Inferior parietal cortex (tissue), 1 donor: ENCODE measurements at regions not wholly inside any gene's neighbourhood (a gene's known extent, or its start where the extent isn't known, plus 50 kb on each side); places are given as distances from the start of the nearest gene placed in this dataset.

ENCODE experiments used
- DNase-seq: peaks from one replicate; pipeline ENCODE4 v3.0.0-alpha.2; 2016; ENCODE audit errors: extremely low spot score

DNA sequence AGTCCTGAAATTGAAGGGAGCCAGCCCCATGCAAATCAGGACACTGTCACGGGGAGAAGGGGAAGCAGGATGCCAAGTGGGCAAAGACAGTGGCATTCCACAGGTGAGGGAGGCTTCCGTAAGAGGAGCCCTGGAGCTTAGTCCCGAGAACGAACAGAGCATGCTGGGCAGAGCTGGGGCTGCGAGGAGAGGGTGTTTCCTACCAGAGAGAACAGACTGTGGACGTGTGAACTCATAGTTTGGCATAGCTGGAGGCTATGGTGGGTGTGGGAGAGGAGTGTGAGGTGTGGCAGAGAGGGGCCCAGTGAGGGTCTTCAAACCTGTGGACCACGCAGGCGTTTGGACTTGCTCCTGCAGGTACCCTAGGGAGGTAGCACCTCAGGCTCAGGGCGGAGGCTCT, 102.8 kb upstream of the SMIM23 start:
- no peak for DNase-seq

DNA sequence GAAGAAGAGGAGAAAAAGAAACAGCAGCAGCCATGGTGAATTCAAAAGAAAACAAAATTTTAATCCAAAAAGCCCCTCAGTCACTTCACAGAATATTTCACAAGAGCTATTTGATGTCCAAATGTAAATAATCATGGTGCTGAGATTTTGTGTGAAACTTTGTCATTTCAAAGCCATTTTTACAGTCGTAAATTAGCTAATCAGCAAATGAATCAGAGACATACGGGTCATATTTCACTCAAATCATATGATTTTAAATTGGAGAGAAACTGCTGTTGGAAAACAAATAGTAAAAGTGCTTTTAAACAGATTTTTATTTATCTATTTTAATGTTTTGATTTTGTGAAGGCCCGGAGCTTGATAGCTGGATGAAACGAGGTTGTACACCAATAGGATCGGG, 101.4 kb upstream of the SMIM23 start:
- no peak for DNase-seq

DNA sequence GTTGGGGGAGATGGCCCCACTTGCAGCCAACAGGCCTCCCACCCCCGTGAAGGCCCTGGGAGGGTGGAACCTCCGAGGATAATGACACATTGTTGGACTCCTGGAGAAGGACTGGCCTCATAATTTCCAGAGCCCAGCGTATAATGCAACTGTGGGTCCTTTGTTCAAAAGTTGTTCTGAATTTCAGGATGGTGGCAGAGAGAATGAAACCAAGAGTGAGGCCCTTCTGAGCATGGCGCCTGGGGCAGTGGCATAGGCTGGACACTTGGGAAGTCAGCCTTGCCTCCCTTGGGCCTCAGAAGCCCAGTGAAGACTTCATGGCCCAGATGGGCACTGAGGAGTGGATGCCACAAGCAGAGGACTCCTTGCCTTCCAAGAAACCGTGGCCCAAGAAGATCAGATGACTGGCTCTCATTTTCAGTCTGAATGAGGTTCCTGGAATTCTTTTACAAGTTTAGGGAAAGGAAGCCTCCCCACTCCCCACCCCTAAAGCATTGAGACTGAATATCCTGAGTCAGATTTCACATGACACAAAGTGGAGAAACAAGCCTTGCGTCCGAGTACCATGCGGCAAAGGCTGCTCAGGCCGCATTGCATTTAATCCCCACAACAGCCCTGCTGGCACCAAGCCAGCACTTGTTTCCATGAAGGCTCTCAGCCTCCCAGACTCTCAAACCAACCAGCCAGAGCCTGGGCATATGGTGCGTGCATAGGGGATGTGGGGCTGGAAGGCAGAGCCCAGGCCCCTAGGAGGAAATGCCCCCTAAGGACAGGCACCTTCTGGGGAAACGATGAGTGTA, 96.7 kb upstream of the SMIM23 start:
- no peak for DNase-seq

DNA sequence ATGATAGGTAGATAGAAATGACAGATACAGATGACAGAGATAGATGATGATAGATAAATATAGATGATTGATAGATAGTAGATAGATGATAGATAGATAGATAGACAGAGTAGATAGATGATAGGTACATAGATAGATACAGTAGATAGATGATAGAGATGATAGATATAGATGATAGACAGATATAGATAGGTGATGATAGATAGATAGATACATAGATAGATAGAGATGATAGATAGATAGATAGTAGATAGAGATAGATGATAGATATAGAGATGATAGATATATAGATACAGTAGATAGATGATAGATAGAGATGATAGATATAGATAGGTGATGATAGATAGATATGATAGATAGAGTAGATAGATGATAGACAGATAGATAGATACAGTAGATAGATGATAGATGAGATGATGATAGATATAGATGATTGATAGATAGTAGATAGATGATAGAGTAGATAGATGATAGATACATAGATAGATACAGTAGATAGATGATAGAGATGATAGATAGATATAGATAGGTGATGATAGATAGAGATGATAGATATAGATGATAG, 95.7 kb upstream of the SMIM23 start:
- no peak for DNase-seq

DNA sequence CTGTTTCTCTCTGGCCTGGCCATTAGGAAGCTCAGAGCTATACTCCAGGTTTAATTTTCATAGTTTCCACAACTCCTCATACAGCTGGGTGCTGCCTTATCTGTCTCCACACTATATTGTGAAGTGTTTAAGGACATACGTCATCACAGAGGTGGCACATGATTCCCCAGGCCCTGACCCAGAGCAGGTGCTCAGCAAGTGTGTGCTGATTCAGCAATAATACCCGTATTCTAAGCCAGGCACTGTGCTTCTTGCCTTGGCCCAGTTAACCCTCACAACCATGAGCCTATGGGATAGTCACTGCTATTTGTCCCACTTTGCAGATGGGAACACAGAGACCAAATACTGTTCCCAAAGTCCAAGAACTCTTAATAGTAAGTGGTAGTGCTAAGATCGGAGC, 93.5 kb upstream of the SMIM23 start:
- no peak for DNase-seq

DNA sequence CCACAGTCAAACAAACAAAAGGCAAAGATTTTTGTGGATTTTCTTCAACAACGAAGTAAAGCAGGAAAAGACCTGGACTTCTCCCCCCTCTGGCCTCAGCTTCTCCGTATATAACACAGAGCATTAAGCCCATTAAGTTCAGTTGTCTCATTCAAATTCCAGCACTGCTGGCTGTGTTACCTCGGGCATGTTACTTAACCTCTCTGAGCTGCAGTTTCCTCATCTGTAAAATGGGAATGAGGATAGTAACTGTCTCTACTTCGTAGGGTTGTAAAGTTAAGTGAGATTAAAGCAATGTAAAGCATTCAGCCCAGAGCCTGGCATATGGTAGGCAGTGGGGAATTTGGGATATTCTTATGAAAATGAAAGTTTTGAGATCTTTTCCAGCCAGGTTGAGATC, 92.7 kb upstream of the SMIM23 start:
- no peak for DNase-seq

DNA sequence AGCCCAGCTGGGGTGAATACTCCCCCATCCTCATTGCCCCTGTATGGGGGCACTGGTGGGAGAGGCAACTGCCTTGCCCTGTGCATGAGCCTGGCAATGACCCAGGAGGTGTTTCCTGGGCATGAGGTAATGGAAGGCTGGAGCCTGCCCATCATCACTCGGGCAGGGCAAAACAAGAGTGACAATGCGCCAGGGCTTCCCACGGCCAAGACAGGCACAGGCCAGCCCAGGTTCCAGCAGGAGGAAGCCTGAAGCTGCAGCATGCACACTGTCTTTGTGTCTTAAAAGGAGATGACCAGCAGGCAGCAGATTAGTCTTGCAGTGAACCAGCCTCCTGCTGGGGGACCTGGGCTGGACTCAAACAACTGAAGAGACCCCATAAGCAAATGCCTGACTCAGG, 92.2 kb upstream of the SMIM23 start:
- no peak for DNase-seq

DNA sequence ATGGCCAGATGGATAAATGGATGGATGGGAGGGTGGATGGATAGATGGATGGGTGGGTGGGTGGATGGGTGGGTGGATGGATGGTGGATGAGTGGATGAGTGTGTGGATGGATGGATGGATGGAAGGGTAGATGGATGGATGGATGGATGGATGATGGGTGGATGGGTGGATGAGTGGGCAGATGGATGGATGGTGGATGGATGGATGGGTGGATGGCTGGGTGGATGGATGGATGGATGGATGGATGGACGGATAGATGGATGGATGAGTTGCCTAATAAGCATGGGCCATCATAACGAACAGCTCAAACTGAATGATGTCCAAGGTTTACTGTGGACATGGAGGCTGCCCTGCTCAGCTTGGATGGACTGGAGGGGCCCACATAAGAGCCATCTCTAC, 89.8 kb upstream of the SMIM23 start:
- DNase-seq, result no peak

DNA sequence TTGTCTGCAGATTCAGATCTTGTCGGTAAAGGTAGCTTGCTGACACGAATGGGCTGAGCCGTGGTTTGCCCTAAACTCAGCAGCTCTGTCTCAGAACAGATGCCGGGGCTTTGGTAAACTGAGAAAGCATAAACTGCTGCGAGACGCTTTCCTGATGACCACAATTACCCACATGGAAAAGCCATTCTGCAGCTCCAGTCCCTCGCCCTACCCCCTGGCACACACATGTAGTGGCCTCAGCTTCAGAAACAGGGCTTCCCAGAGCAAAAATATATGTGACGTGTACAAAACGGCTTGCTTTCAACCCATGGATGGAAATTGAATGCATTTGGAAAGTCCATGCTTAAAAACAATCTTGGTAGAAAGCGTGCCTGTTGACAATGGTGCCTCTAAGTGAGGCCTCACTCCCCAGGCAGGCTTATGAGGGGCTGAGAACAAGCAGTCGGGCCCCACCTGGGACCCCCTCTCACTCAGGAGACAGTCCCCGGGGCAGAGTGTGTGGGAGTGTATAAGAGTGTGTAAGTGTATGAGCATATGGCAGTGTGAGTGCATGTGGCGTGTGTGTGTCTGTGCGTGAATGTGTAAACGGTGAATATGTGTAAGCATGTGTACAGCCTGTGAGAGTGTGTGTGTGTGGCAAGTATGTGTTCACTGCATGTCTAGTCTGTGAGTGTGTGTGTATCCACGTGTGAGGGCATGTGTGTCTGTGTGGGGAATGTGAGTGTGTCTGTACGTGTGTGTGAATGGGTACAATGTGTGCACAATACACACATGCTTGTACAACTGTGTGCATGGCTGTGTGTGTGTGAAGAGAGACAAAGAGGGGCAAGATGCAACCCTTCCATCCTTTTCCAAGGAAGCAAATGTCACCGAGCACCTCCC, 88.2 kb upstream of the SMIM23 start:
- no peak for DNase-seq

DNA sequence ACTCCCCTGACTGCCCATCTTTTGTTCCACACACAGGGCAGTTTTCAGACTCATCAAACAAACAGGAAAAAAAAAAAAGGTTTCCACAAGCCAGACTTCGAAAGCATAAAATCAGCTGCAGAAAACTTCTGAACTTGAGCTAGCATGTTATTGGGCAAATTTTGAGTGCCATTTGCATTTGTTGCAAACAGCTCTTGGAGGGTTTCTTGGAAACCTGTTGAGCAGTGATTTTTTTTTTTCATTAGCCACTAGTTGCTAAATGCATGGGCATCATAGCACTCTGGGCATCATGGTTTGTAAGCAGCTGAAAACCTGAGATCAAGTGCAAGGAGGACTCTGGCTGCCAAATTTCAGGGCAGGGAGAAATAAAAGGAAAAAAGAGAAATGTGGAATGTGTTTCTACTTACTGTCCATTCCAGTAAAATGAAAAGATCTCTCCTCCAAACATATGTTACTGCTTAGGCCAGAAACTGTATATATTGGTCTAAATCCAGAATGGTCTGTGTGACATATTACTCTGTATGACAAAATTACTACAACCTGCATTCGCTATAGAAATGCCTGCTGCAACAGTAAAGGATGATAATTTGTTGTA, 85.2 kb upstream of the SMIM23 start:
- DNase-seq, result no peak

DNA sequence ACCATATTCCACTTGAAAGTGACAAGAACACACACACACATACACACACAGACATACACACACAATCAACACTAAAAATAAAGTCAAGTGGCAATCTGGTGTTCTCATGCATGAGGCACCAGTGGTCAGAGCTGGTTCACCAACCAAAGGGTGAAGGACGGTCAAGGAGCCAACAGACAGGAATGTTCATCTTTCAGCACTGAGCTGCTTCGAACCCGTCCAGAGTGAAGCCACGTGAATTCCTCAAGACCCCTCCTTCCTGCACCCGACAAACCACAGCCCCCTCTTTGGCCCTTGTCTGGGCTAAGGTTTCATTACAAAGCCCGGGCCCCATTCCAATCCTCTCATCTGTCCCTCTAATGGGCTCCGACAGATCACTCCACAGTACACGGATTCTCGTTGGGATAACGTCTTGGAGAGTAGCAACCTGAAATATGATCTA, 84.5 kb upstream of the SMIM23 start:
- no peak for DNase-seq

DNA sequence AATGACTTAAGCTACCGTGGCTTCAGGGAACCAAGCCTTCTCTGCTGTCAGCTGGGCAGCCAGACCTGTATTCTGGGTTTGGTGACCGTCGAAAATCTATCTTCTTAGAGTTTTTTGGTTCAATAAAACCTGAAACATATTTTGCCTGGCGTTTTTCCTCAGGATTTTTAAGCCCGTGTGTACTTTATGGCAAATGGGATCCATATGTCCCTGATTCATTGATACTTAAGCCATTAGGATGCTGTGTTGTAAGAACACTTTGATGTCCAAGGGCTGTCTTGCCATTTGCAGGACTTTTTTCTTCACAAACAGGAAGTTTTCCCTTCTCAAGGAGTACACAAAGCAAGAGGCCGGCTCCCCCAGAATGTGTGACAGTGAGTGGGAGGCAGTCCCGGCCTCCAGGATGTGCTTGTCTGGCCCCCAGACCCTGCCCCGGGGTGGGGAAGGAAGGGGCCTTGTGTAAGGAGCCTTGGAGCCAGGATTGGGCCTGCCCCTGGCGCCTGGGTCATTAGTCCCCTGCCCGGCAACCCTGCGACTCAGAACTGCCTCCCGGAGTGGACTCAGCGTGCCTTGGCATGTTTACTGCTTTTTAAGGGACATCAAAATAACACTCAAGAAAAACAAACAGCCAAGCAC, 83.4 kb upstream of the SMIM23 start:
- DNase-seq, result no peak

DNA sequence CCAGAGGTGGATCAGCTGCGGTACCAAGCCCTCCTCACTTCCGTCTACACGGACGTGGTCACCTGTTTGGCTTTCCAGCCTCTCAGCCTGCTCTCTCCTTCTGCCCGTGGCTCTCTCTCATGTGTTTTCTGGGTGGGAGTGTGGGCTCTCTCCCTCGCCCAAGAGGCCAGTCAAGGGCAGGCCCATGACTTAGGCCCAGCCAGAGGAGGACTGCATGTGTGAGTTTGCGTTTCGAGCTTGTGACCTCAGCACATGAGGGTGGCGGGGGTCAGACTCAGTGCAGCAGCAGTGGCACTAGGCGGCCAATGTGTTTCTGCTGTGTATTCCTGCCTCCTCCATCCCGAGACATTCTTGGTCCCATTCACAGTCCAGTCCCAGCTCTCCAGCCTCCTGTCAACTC, 82.5 kb upstream of the SMIM23 start:
- DNase-seq, result no peak

DNA sequence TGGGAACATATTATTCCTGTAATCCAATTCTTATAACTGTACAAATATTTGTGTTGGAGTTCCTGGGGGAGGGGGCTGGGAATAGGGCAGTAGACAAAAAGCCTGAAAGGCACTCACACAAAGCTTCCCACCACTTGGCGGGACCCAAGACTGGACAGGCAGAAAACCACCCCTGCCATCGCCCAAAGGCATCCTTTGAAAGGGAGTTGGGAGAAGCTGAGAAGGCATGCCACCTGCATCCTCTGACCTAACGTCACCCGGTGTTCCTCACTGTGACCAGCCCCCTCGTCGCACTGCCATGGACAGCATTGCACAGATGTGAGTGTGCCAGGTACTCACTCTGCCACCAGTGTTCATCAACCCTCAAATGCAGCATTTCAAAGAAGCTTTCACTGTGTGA, 80.6 kb upstream of the SMIM23 start:
- no peak for DNase-seq

DNA sequence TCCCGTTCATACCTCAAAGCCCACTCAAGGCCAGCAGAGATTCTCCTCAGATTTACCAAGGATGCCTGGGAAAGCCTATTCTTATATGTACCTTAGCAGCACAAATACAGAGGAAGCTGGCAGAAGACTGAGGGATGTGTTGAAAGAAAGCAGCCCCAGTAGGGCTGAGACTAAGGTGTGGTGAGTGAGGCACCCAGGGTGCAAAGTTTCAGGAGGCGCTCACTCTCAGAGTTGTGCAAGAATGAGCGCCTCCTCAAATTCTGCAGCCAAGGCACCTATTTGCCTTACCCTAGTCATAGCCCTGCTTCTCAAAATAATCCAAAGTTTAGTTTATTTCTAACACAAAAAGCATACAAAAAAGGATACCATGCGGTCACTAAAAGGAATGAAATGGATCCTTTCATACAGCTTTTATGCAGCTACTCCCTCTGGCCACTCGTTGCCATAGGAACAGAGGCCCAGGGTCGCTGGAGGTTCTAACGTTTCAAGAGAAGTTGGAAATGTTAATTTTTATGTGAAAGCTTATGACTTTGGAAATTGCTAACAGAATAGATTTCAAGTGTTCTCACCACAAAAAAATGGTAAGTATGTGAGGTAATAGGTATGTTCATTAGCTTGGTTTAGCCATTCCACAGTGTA, 79.7 kb upstream of the SMIM23 start:
- no peak for DNase-seq

DNA sequence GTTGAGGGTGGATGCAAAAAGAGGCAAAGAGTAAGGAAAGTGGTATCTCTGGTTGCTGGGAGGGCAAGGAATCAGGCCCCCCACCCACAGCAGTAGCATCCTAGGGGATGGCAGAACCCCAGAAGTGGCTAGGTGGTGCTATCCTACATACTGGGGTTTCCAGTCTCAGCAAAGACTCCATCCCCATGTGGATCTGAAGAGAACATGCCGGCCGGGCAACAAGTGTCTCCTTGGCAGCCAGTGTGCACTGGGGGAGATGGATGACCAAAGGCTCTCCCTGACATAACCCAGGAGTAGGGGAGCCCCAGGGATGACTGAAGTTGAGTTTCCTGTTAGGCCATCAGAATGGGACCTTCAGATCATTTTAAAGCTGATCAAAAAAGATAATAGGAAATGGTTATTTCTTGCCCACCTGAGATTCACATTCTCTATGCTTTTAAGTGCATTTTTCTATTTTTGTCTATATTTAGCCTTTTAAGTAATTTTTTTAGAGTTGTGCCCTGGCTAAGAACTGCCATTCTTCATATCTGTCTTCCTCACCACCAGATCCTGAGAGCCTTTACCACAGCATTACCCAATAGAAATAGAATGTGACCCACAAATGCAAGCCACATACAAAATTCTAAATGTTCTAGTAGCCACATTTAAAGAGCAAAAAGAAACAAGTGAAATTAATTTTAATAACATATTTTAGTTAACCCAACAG, 78.7 kb upstream of the SMIM23 start:
- no peak for DNase-seq

DNA sequence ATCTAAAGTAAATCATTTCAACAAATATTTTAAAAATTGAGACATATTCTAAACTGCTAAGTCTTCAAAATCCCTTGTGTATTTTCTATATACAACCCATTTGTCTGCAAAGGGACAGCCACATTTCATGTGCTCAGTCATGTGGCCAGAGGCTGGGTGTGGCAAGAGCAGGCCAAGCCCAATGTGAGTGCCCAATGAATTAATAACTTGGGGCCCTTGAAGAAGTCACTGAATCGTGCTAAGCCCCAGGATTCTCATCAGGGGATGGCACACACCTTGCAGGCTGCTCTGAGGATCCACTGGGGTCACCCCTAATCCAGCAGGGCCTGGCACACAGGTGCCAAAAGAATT, 78.2 kb upstream of the SMIM23 start:
- DNase-seq, result no peak

DNA sequence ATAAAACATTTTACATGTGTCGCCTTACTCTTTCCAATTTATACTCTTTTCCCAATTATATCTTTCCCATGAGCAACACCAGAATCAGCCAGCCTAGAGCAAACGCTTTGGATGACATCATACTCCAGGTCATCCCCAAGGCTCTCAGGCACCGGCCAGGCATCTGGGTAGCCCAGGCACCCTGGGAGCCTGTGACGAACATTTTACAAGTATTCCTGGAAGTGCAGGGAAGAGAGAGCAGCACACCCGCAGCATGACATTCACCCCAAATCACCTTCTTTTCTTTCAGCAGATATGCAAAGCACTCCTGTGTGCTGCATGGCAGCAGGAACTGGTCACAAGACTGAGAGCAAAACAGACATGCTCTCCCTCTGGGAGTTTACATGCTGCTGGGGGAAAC, 75.7 kb upstream of the SMIM23 start:
- no peak for DNase-seq

DNA sequence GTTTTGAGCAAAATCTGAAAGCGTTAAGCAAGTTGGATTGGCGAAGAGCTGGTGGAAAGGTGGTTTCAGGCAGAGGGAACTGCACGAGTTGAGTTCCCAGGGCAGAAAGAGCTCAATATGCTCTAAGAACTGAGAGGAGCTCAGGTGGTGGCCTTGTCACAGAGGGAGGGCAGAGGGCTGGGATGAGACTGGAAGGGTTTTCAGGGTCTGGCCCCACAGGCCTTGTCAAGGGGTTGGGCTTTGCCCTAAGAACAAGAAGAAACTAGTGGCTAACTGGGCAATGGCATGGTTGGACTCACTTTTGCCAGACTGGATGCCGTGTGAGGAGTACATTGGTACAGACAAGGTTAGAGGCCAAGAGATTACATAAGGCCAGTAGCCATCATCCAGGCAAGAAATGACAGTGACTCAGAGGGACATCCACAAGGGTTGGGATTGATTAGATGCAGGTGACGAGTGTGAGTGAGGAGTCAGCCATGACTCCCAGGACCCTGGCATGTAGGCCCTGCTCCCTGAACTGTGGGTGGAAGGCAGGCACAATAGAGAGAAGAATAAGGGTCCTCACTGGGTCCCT, 75.1 kb upstream of the SMIM23 start:
- DNase-seq, result no peak

DNA sequence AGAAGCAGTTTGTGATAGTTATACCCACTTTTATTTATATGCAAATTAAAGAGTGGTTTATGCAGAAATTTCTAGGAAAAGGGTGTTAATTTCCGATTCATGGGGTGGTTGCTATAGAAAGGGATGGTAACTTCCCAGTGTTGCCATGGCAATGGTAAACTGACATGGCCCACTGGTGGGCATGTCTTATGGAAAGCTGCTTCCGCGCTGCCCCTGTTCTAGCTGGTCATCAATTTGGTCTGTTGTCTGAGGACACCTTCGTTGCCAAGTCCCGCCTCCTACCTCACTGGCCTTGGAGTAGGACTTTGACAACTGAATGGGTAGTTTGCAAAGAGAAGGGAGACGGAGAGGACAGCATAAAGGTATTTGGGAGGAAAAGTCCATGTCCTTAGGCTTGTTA, 74.0 kb upstream of the SMIM23 start:
- DNase-seq, result no peak

DNA sequence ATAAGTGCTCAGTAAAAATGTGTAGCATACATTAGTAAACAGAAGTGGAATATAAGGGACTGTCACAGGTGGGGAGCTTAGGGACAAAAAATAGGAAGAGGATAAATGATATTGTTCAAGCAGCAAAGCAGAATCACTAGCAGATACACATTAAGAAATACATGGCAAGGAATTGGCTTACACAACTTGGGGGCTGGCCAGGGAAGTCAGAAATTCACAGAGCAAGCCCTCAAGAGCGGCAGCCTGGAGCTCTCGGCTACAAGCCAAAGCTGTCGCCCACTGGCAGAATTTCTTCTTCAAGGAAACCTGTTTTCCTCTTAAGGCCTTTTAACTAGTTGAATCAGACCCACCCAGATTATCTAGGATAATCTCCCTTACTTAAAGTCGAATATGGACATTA, 73.0 kb upstream of the SMIM23 start:
- no peak for DNase-seq
